Breast epithelium (tissue), 4 donors: ENCODE measurements at regions not wholly inside any gene's neighbourhood (a gene's known extent, or its start where the extent isn't known, plus 50 kb on each side); places are given as distances from the start of the nearest gene placed in this dataset.

ENCODE experiments used
- DNase-seq, 2 donors: peaks; one replicate each; pipeline ENCODE4 v3.0.0-alpha.2; 2019; ENCODE audit warnings: low spot score in 2 of 2
- H3K27ac ChIP-seq, 2 donors: fragments of 200-600 bp; sonication (generic) in 1 of 2; one replicate each; pipeline ENCODE4 v1.5.1; 2016 to 2019; ENCODE audit warnings: mild to moderate bottlenecking in 1 of 2
- H3K27me3 ChIP-seq, 2 donors: fragments of 200-600 bp; sonication (generic) in 1 of 2; one replicate each; pipeline versions ENCODE4 v1.5.1 to v1.6.0; 2017 to 2019; ENCODE audit warnings: control low read depth in 1 of 2, mild to moderate bottlenecking in 1 of 2
- H3K36me3 ChIP-seq: fragments of 200-600 bp; one replicate; pipeline ENCODE4 v1.5.1; 2019
- H3K4me1 ChIP-seq, 2 donors: fragments of 200-600 bp; sonication (generic); one replicate each; pipeline ENCODE4 v1.5.1; 2016 to 2019; ENCODE audit warnings: control low read depth in 1 of 2
- H3K4me3 ChIP-seq, 3 donors: fragments of 200-600 bp; sonication (generic); 1 replicate in 2 of 3; 2 replicates in 1 of 3; pipeline ENCODE4 v1.5.1; 2016 to 2019; ENCODE audit warnings: mild to moderate bottlenecking in 3 of 3, moderate library complexity in 2 of 3
- H3K9me3 ChIP-seq, 2 donors: fragments of 200-600 bp; sonication (generic) in 1 of 2; one replicate each; pipeline ENCODE4 v1.5.1; 2016 to 2019; ENCODE audit warnings: control low read depth in 1 of 2
- POLR2A ChIP-seq: fragments of 450-650 bp; IDR thresholded peaks from one replicate; pipeline ENCODE4 v1.6.1; 2016; ENCODE audit warnings: antibody characterized with exemption, mild to moderate bottlenecking, moderate library complexity
- POLR2AphosphoS5 ChIP-seq, 3 donors: sonication (generic); formaldehyde crosslinking; IDR thresholded peaks; one replicate each; pipeline ENCODE4 v1.6.1; 2017; ENCODE audit warnings: antibody characterized with exemption in 3 of 3
- intact Hi-C: fragments of 100-400 bp; cut with DNase I; formaldehyde crosslinking; loops from one replicate; pipeline ENCODE4 v1.15.1; 2023; ENCODE audit warnings: low total_unique reads
- TF ChIP-seq, protein P1 (sequence below), 3 donors: fragments of 450-650 bp; IDR thresholded peaks; one replicate each; pipeline ENCODE4 v1.5.1; 2016 to 2017; ENCODE audit warnings: antibody characterized with exemption in 3 of 3, mild to moderate bottlenecking in 3 of 3, moderate library complexity in 3 of 3

DNA sequence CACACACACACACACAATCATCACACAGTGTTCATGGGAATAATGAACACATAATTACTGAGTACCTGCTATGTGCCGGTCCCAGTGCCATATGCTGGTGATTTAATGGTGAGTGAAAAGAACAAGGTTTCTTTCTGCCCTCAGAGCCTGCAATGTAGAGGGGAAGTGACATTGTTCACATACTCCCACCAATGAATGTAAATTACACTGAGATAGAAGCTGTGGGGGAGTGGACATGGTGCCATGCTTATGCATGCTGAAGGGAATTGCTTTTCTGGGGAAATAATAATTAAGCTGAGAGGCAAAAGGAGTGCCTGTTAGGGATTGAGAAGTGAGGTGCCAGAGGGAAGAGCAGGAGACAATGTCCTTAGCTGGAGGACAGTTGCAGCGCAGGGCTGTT, 175.1 kb downstream of the MFSD1 start:
- H3K27ac ChIP-seq = no peak overlapping the region
- H3K27me3 ChIP-seq = no peaks in the 10 kb centered on the region
- H3K4me1 ChIP-seq = no peaks in the 10 kb centered on the region
- intact Hi-C loops = no loop called here
- DNase-seq = no peak
- no peak overlapping the region for H3K4me3 ChIP-seq
- no peaks in the 10 kb centered on the region for H3K36me3 ChIP-seq
- H3K9me3 ChIP-seq = no peaks in the 10 kb centered on the region
- no peak for TF ChIP-seq POLR2A

- intact Hi-C loops = no loop called here
- Histone ChIP-seq H3K27me3 (no peaks in the 10 kb centered on the region), H3K27ac (no peak overlapping the region), H3K4me3 (no peak overlapping the region), H3K9me3 (no peaks in the 10 kb centered on the region), H3K4me1 (no peaks in the 10 kb centered on the region), H3K36me3 (no peaks in the 10 kb centered on the region)
- DNase-seq = no peak
- TF ChIP-seq POLR2A (no peak), POLR2AphosphoS5 (IDR thresholded peaks at IDR 0.05) (no peak)
- TF ChIP-seq, protein P1, sequence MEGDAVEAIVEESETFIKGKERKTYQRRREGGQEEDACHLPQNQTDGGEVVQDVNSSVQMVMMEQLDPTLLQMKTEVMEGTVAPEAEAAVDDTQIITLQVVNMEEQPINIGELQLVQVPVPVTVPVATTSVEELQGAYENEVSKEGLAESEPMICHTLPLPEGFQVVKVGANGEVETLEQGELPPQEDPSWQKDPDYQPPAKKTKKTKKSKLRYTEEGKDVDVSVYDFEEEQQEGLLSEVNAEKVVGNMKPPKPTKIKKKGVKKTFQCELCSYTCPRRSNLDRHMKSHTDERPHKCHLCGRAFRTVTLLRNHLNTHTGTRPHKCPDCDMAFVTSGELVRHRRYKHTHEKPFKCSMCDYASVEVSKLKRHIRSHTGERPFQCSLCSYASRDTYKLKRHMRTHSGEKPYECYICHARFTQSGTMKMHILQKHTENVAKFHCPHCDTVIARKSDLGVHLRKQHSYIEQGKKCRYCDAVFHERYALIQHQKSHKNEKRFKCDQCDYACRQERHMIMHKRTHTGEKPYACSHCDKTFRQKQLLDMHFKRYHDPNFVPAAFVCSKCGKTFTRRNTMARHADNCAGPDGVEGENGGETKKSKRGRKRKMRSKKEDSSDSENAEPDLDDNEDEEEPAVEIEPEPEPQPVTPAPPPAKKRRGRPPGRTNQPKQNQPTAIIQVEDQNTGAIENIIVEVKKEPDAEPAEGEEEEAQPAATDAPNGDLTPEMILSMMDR (IDR thresholded peaks at IDR 0.05) = no peak
These were observed 175.6 kb downstream of the MFSD1 start for GRCh38 chr3:158977497-158977896.

- no peak for DNase-seq
- no peak overlapping the region for H3K27ac ChIP-seq
- no peaks in the 10 kb centered on the region for H3K4me1 ChIP-seq
- TF ChIP-seq POLR2A = no peak
- no peak for TF ChIP-seq POLR2AphosphoS5 (IDR thresholded peaks at IDR 0.05)
- H3K4me3 ChIP-seq = no peak overlapping the region
- intact Hi-C loops = no loop called here
- peaks cover 0 to 6% of the 10 kb centered on the region in 2 donors for H3K9me3 ChIP-seq
- no peaks in the 10 kb centered on the region for H3K36me3 ChIP-seq
- no peaks in the 10 kb centered on the region for H3K27me3 ChIP-seq
These were observed 181.6 kb downstream of the MFSD1 start for GRCh38 chr3:158983216-158984099.

DNA sequence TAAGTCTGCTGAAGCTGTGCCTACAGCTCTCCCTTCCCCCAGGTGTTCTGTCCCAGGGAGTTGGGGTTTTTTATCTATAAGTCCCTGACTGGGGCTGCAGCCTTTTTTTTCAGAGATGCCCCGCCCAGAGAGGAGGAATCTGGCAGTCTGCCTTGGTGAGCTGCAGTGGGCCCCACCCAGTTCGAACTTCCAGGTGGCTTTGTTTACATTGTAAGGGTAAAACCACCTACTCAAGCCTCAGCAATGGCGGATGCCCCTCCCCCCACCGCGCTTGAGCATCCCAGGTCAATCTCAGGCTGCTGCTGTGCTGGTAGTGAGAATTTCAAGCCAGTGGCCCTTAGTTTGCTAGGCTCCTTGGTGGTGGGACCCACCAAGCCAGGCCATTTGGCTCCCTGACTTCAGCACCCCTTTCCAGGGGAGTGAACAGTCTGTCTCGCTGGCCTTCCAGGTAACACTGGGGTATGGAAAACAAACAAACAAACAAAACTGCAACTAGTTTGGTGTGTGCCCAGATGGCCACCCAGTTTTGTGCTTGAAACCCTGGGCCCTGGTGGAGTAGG, 189.4 kb downstream of the MFSD1 start:
- TF ChIP-seq POLR2AphosphoS5 (IDR thresholded peaks at IDR 0.05) (no peak), POLR2A (no peak)
- TF ChIP-seq, protein P1 (IDR thresholded peaks at IDR 0.05) = no peak
- H3K36me3 ChIP-seq = no peaks in the 10 kb centered on the region
- no peak overlapping the region for H3K27ac ChIP-seq
- peaks cover 0 to 6% of the 10 kb centered on the region in 2 donors for H3K9me3 ChIP-seq
- no peaks in the 10 kb centered on the region for H3K4me1 ChIP-seq
- no peaks in the 10 kb centered on the region for H3K27me3 ChIP-seq
- intact Hi-C loops = no loop called here
- no peak for DNase-seq
- H3K4me3 ChIP-seq = no peak overlapping the region

DNA sequence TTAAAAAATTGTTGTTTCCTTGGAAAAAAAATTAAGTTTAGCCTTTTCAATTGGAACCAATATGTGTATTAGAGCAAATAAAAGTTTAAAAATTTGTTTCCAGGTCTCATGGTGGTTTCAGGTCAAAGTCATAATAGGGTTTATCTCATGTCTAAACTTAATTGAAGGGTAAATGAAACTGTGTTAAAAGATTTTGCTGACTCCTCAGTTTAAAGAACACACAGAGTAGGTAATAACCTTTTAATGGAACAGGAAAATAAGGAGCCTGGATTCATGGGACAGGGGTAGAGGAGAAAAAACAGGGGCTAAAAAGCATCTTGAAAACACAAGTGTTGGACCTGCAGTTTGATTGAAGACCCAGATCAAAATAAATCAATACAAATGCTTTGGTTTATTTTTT, 190.6 kb downstream of the MFSD1 start:
- Histone ChIP-seq H3K36me3 (no peaks in the 10 kb centered on the region), H3K4me3 (no peak overlapping the region), H3K4me1 (no peaks in the 10 kb centered on the region), H3K27me3 (no peaks in the 10 kb centered on the region), H3K9me3 (no peaks in the 10 kb centered on the region), H3K27ac (no peak overlapping the region)
- intact Hi-C loops = no loop called here
- no peak for DNase-seq
- TF ChIP-seq POLR2AphosphoS5 (IDR thresholded peaks at IDR 0.05) = no peak
- TF ChIP-seq, protein P1 (IDR thresholded peaks at IDR 0.05) = no peak
- TF ChIP-seq POLR2A = no peak

- TF ChIP-seq, protein P1 (IDR thresholded peaks at IDR 0.05) = no peak
- TF ChIP-seq POLR2A = no peak
- TF ChIP-seq POLR2AphosphoS5 (IDR thresholded peaks at IDR 0.05) = no peak
- Histone ChIP-seq H3K36me3 (no peaks in the 10 kb centered on the region), H3K4me3 (no peak overlapping the region), H3K27ac (no peak overlapping the region), H3K9me3 (no peaks in the 10 kb centered on the region), H3K4me1 (no peaks in the 10 kb centered on the region), H3K27me3 (no peaks in the 10 kb centered on the region)
- intact Hi-C loops = no loop called here
- no peak for DNase-seq
These were observed 192.5 kb downstream of the MFSD1 start for GRCh38 chr3:158994386-158994785.
